AG04450 (cell line): ENCODE measurements at regions not wholly inside any gene's neighbourhood (a gene's known extent, or its start where the extent isn't known, plus 50 kb on each side); places are given as distances from the start of the nearest gene placed in this dataset.

ENCODE experiments used
- CTCF ChIA-PET: fragments of 300-600, 350-600 bp; formaldehyde crosslinking; extraction: SDS; loops from one replicate; lab custom pipeline; 2022; ENCODE audit warnings: antibody characterized with exemption, inconsistent platforms; lab: Charles Lee
- POLR2A ChIA-PET: fragments of 350-600 bp; formaldehyde crosslinking; extraction: SDS; loops from one replicate; lab custom pipeline; 2021; ENCODE audit warnings: antibody characterized with exemption, inconsistent platforms; lab: Yijun Ruan, JAX
- DNase-seq: peaks from one replicate; pipeline ENCODE4 v3.0.0-alpha.2; 2011; ENCODE audit warnings: low read depth, low spot score
- H3K27ac ChIP-seq: one replicate; pipeline ENCODE4 v1.5.1; 2012; ENCODE audit warnings: low read depth, low read length, control low read depth
- H3K27me3 ChIP-seq: one replicate; pipeline ENCODE4 v1.6.0; 2012; ENCODE audit warnings: low read length; ENCODE audit not compliant: control insufficient read depth, insufficient read depth
- H3K4me3 ChIP-seq: 2 replicates; pipeline ENCODE4 v1.5.1; 2011; ENCODE audit warnings: mild to moderate bottlenecking, low read depth, low read length, control low read depth
- H3K9me3 ChIP-seq: 2 replicates; pipeline ENCODE4 v1.5.1; 2012; ENCODE audit warnings: low read length; ENCODE audit not compliant: control insufficient read depth, insufficient read depth
- TF ChIP-seq, protein P1 (sequence below): IDR thresholded peaks from 2 replicates; pipeline ENCODE4 v1.5.1; 2011; ENCODE audit warnings: low read depth, low read length, control low read depth, inconsistent platforms

DNA sequence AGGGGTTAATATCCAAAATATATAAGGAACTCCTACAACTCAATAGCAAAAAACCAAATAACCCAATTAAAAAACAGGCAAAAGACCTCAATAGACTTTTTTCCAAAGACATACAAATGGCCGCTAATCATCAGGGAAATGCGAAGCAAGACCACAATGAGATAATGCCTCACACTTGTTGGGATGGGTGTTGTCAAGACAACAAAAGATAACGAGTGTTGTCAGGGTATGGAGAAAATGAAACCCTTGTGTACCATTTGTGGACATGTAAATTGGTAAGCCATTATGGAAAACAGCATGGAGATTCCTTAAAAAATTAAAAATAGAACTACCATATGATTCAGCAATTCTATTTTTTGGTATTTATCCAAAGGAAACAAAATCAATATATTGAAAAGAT lies 620.2 kb downstream of the ACTL7B start:
- TF ChIP-seq, protein P1, sequence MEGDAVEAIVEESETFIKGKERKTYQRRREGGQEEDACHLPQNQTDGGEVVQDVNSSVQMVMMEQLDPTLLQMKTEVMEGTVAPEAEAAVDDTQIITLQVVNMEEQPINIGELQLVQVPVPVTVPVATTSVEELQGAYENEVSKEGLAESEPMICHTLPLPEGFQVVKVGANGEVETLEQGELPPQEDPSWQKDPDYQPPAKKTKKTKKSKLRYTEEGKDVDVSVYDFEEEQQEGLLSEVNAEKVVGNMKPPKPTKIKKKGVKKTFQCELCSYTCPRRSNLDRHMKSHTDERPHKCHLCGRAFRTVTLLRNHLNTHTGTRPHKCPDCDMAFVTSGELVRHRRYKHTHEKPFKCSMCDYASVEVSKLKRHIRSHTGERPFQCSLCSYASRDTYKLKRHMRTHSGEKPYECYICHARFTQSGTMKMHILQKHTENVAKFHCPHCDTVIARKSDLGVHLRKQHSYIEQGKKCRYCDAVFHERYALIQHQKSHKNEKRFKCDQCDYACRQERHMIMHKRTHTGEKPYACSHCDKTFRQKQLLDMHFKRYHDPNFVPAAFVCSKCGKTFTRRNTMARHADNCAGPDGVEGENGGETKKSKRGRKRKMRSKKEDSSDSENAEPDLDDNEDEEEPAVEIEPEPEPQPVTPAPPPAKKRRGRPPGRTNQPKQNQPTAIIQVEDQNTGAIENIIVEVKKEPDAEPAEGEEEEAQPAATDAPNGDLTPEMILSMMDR, result no peak
- no peak for DNase-seq
- ChIA-PET POLR2A (no interaction called here), CTCF (no interaction called here)
- Histone ChIP-seq H3K9me3 (no peaks in the 10 kb centered on the region), H3K27me3 (no peaks in the 10 kb centered on the region), H3K4me3 (no peak overlapping the region), H3K27ac (no peak overlapping the region)

DNA sequence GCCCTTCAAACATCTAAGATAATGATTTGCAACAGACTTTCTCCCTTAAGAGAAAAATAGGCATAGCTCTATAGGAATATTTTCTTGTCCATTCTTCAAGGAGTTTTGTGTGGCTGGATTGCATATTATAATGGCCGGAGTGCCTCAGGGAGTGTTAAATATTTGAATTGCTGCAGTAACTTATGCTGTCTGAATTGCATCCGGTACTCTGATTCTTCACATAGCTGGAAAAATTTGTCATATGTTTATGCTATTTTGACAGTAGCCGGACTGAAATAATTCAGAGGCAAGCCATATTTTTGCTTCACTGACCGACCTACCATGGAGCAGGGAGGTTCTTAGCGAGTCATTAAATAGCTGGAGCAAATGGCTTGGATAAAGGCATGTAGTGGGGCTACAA lies 621.0 kb downstream of the ACTL7B start:
- ChIA-PET POLR2A (no interaction called here), CTCF (interaction anchor here (0.6 kb wide), 1 partner anchor 1846 kb away, joined by 3 read pairs; no protein-coding TSS in a partner anchor)
- TF ChIP-seq, protein P1, result no peak
- Histone ChIP-seq H3K27ac (no peak overlapping the region), H3K27me3 (no peaks in the 10 kb centered on the region), H3K4me3 (no peak overlapping the region), H3K9me3 (no peaks in the 10 kb centered on the region)
- DNase-seq, result no peak

GRCh38 chr9:108225149-108225800 lies 630.5 kb downstream of the ACTL7B start:
- no peaks in the 10 kb centered on the region for H3K9me3 ChIP-seq
- no peak overlapping the region for H3K4me3 ChIP-seq
- TF ChIP-seq, protein P1, result no peak
- POLR2A ChIA-PET, result no interaction called here
- no peak overlapping the region for H3K27ac ChIP-seq
- no peak for DNase-seq
- H3K27me3 ChIP-seq, result peaks cover 4% of the 10 kb centered on the region
- CTCF ChIA-PET, result no interaction called here

GRCh38 chr9:108224716-108225115 lies 631.1 kb downstream of the ACTL7B start:
- TF ChIP-seq, protein P1, result no peak
- H3K27me3 ChIP-seq, result peaks cover 4% of the 10 kb centered on the region
- no peak for DNase-seq
- H3K4me3 ChIP-seq, result no peak overlapping the region
- no peak overlapping the region for H3K27ac ChIP-seq
- ChIA-PET POLR2A (no interaction called here), CTCF (no interaction called here)
- H3K9me3 ChIP-seq, result no peaks in the 10 kb centered on the region

DNA sequence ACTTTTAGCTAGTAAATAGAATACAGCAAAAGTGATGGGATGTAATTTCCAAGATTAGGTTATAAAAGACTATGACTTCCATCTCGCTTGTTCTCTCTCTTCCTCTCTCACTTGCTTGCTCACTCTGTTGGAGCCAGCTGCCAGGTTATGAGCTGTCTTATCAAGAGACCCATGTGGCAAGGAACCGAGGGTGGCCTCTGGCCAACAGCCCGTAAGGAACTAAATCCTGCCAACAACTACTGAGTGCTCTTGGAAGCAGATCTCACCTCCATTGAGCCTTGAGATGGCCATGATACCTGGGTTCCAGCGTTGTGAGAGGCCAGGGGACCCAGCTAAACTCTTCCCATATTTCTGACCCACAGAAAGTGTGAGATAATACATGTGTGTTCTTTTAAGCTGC lies 636.1 kb downstream of the ACTL7B start:
- DNase-seq, result no peak

More for the DNA sequence above, 636.1 kb downstream of the ACTL7B start:
- TF ChIP-seq, protein P1, result no peak
- ChIA-PET CTCF (no interaction called here), POLR2A (no interaction called here)
- peaks cover 7% of the 10 kb centered on the region for H3K27me3 ChIP-seq
- H3K4me3 ChIP-seq, result no peak overlapping the region
- no peak overlapping the region for H3K27ac ChIP-seq
- no peaks in the 10 kb centered on the region for H3K9me3 ChIP-seq
